Pancreas (tissue), 10 donors: ENCODE measurements at regions not wholly inside any gene's neighbourhood (a gene's known extent, or its start where the extent isn't known, plus 50 kb on each side); places are given as distances from the start of the nearest gene placed in this dataset.
"Not testable (repeated sequence)": the region's sequence is repeated elsewhere in the genome, so short reads cannot be mapped to it uniquely, and the experiment has no call there.

ENCODE experiments used
- ATAC-seq, 4 donors: fragments of 200-7000 bp; cut with Tn5 transposase; one replicate each; pipeline versions ENCODE4 v1.8.0 to v1.9.1; 2020; ENCODE audit warnings: mild to moderate bottlenecking in 4 of 4, moderate library complexity in 4 of 4
- DNase-seq, 6 donors: peaks; one replicate each; pipeline ENCODE4 v3.0.0-alpha.2; 2020
- FAIRE-seq: peaks from 2 replicates; lab custom pipeline; 2012; peaks lifted over from hg19 to GRCh38; lab: Jason Lieb, UNC
- H3K27ac ChIP-seq, 4 donors: fragments of 200-600 bp; sonication (generic); 1 replicate in 3 of 4; 2 replicates in 1 of 4; pipeline versions ENCODE4 v1.5.0 to v1.8.0; 2020
- H3K27me3 ChIP-seq, 4 donors: fragments of 200-600 bp; one replicate each; pipeline ENCODE4 v1.8.0; 2021
- H3K36me3 ChIP-seq, 3 donors: fragments of 200-600 bp; sonication (generic) in 1 of 3; one replicate each; pipeline versions ENCODE4 v1.5.0 to v1.8.0; 2020 to 2021
- H3K4me1 ChIP-seq, 3 donors: fragments of 200-600 bp; one replicate each; pipeline ENCODE4 v1.8.0; 2021
- H3K4me3 ChIP-seq, 4 donors: fragments of 200-600 bp; sonication (generic) in 2 of 4; one replicate each; pipeline versions ENCODE4 v1.5.0 to v1.8.0; 2020 to 2021
- H3K9me3 ChIP-seq, 4 donors: fragments of 200-600 bp; one replicate each; pipeline ENCODE4 v1.8.0; 2021
- WGBS, 2 donors: extraction: QIAGEN DNeasy Blood & Tissue Kit; methylation state at CpG; one replicate each; pipeline ENCODE4 v1.1.7; 2013; 5-methylcytosine and 5-hydroxymethylcytosine counted together
- intact Hi-C, 3 donors: fragments of 100-400 bp; cut with DNase I; formaldehyde crosslinking; loops; one replicate each; pipeline versions ENCODE4 v1.11.1 to v1.14.2; 2022
- TF ChIP-seq, protein P1 (sequence below), 4 donors: fragments of 200-600 bp; sonication (generic) in 3 of 4; IDR thresholded peaks; one replicate each; pipeline versions ENCODE4 v1.5.0 to v1.8.0; 2021; ENCODE audit warnings: antibody characterized with exemption in 4 of 4
- donor health status: healthy with polysubstance abuse.
- donor health status: DM: no; HTN: no; CAD: no; lungs with moderate emphysema.
- donor health status: DM: no; HTN: no; CAD: no.
- donor health status: control.
- donor health status: control.
- donor health status: Bipolar disorder and iron deficiency.
- donor health status: DM: yes; HTN: yes; CAD: no.
- donor health status: DM: no; HTN: no; CAD: no.
- donor health status: DM: no; HTN: no; CAD: no.
- donor health status: DM: yes; HTN: yes; CAD: no.

DNA sequence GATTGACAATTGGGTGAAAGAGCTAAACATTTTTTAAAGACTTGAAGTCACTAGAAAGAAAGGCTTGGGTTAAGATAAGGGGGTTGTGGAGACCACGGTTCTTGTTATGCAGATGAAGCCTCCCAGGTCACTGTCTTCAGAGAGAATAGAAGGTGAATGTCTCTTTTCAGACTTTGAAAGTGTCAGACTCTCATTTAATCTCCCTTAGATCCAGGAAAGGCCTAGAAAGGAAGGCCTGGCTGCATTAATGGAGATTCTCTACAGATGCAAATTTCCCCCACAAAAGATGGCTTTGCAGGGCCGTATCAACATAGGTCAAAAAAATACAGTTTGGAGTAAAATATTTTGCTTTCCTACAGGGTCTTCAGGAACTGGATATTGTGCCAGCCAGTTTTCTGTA is 193.9 kb downstream of the RTP5 start:
- intact Hi-C loops, result no loop called here
- H3K9me3 ChIP-seq, result no peaks in the 10 kb centered on the region
- ATAC-seq (no peak), FAIRE-seq (no peak), DNase-seq (no peak)
- no peaks in the 10 kb centered on the region for H3K36me3 ChIP-seq
- TF ChIP-seq, protein P1, sequence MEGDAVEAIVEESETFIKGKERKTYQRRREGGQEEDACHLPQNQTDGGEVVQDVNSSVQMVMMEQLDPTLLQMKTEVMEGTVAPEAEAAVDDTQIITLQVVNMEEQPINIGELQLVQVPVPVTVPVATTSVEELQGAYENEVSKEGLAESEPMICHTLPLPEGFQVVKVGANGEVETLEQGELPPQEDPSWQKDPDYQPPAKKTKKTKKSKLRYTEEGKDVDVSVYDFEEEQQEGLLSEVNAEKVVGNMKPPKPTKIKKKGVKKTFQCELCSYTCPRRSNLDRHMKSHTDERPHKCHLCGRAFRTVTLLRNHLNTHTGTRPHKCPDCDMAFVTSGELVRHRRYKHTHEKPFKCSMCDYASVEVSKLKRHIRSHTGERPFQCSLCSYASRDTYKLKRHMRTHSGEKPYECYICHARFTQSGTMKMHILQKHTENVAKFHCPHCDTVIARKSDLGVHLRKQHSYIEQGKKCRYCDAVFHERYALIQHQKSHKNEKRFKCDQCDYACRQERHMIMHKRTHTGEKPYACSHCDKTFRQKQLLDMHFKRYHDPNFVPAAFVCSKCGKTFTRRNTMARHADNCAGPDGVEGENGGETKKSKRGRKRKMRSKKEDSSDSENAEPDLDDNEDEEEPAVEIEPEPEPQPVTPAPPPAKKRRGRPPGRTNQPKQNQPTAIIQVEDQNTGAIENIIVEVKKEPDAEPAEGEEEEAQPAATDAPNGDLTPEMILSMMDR (IDR thresholded peaks at IDR 0.05), result no peak
- WGBS, 2 donors, result 73 to 74% methylated on average over 2 of the region's 2 CpGs
- H3K27me3 ChIP-seq, result no peaks in the 10 kb centered on the region
- no peaks in the 10 kb centered on the region for H3K4me1 ChIP-seq
- no peak overlapping the region for H3K4me3 ChIP-seq
- H3K27ac ChIP-seq, result no peak overlapping the region

DNA sequence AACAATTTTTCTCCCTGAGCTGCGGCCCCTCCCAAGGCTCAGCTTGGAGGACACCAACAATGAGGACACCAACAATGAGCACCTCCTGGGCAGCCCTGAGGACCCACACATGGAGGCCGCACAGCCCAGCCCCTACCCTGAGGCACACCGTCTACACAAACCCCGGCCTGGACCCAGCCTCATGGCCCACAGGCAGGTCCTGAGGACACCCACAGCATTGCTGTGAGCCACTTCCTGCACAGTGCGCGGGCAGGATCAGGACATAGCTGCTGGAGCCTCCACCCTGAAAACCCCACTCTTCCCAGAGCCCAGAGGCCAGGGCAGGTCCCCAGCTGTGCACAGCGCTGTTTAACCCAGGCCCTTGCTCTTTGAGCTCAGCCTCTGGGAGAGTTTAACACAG is 194.3 kb downstream of the RTP5 start:
- H3K4me1 ChIP-seq, result no peaks in the 10 kb centered on the region
- FAIRE-seq (no peak), DNase-seq (no peak), ATAC-seq (no peak)
- no peaks in the 10 kb centered on the region for H3K27me3 ChIP-seq
- WGBS, 2 donors, result 93 to 95% methylated on average over 7 of the region's 7 CpGs
- no peak overlapping the region for H3K4me3 ChIP-seq
- H3K27ac ChIP-seq, result no peak overlapping the region
- no peaks in the 10 kb centered on the region for H3K9me3 ChIP-seq
- intact Hi-C loops, result no loop called here
- H3K36me3 ChIP-seq, result no peaks in the 10 kb centered on the region
- TF ChIP-seq, protein P1 (IDR thresholded peaks at IDR 0.05), result no peak

DNA sequence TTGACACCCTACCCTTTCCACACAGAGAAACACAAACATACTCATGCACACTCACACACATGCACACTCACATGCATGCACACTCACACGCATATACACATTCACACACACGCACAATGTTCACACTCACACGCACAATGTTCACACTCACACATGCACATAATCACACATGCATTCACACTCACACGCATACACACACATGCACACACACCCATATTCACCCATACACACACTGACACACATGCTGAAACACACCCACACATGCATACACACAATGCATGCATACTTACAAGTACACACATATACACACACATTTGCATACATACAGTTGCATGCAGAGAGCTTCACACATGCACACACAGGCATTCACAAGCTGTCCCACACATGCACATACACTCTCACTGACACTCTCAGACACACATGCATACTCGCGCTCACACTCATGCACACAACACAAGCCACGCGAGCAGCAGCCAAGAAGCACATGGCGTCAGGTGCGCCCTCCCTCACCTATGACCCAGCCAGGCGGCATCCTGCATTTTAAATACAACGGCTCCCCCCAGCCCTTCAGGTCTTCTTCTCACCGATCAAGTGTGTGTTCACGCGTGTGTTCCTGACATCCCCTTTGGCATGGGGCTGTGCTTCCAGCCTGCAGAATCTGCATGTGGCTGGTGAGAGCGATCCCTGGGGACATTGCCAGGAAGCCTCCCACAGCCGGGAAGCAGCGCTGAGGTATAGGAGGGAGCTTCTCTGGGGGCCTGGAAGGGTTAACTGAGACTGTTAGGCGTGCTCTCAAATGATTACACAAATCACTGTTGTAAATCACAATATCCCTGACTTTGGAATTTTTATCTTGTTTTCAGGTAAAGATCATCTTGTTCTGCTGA is 195.1 kb downstream of the RTP5 start:
- Histone ChIP-seq H3K4me1 (peaks cover 0 to 4% (median 0%) of the 10 kb centered on the region in 3 donors), H3K27me3 (no peaks in the 10 kb centered on the region), H3K27ac (no peak overlapping the region), H3K36me3 (no peaks in the 10 kb centered on the region), H3K4me3 (no peak overlapping the region), H3K9me3 (no peaks in the 10 kb centered on the region)
- no peak for ATAC-seq
- no peak for DNase-seq
- 88 to 90% methylated on average over 19 of the region's 19 CpGs for WGBS, 2 donors
- intact Hi-C loops, result no loop called here
- no peak for FAIRE-seq
- TF ChIP-seq, protein P1 (IDR thresholded peaks at IDR 0.05), result no peak

DNA sequence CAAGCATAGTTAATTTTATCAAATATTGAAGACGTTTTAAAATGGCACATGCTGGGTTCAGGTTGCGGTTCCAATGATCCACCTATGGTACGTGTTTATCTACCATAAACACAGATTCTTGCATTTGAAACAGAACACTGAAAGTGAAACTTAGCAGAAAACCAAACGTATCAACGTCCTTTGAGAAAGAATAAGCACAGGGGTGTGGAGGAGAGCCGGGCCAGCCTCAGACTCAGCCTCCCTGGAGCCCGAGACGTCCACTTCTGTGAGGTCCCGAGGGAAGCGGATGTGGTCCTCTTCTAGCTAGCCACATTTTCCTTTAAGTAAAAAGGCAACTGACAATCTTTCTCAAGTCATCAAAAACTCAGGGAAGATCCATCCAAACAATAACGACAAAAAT is 195.9 kb downstream of the RTP5 start:
- Histone ChIP-seq H3K36me3 (no peaks in the 10 kb centered on the region), H3K27ac (no peak overlapping the region), H3K4me3 (no peak overlapping the region), H3K27me3 (no peaks in the 10 kb centered on the region), H3K9me3 (no peaks in the 10 kb centered on the region), H3K4me1 (peaks cover 0 to 8% (median 0%) of the 10 kb centered on the region in 3 donors)
- 88 to 91% methylated on average over 11 of the region's 11 CpGs for WGBS, 2 donors
- FAIRE-seq (no peak), DNase-seq (no peak), ATAC-seq (no peak)
- intact Hi-C loops, result no loop called here
- TF ChIP-seq, protein P1 (IDR thresholded peaks at IDR 0.05), result no peak

DNA sequence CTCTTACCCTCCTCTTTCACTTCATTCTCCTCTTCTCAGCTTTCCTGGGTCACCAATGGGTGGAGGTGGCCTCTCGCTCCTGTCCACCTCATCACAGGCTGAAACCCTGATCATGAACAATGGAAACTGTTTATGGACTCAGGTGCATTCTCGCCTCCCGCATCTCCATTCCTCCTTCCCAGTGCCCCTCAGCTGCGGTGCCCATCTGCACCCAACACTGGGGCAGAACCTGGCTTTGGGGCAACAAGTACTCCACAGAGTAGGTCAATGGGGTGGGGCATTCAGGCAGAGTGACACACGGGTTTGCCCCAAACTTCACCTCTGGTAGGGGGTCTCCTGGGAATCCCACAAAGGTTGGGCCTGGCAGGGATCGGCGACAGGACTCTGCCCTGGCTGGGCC is 199.5 kb downstream of the RTP5 start:
- DNase-seq, result peak in 1 of 6 donors; percentile 34
- Histone ChIP-seq H3K36me3 (no peaks in the 10 kb centered on the region), H3K4me1 (peaks cover 0 to 12% (median 0%) of the 10 kb centered on the region in 3 donors), H3K27me3 (no peaks in the 10 kb centered on the region), H3K9me3 (no peaks in the 10 kb centered on the region), H3K4me3 (no peak overlapping the region), H3K27ac (peak overlapping the region in 2 of 4 donors; percentile 28 to 48)
- intact Hi-C loops, result no loop called here
- WGBS, 2 donors, result 86 to 89% methylated on average over 7 of the region's 7 CpGs
- no peak for FAIRE-seq
- no peak for ATAC-seq
- TF ChIP-seq, protein P1 (IDR thresholded peaks at IDR 0.05), result no peak

DNA sequence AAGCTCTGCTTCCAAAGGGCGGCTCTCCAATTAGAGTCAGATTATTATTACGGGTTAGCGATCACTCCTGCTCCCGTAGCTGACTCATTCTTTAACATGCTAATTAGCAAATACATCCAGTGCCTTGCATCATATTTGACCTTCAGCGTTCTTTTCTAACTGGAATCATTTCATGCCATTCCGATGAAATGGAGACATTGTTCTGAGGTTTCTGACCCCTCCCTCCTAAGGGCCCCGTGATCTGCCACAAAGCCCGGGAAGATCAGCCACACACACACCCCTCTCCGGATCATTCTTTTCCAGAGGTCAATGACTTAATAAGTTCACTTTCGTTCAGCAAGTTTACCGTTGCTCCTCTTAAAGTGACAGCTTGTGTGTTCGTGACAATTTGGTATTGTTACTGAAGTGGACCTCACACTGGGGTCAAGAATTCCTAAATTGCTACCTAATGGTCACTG is 200.4 kb downstream of the RTP5 start:
- H3K36me3 ChIP-seq, H3K27me3 ChIP-seq, H3K4me3 ChIP-seq, H3K9me3 ChIP-seq, intact Hi-C loops: not testable (repeated sequence)
- WGBS, 2 donors, result 6 to 11% methylated on average over 10 to 12 of the region's 12 CpGs
- peak; percentile 75 for FAIRE-seq
- peak in 3 of 6 donors; percentile 57 to 72 (median 61) for DNase-seq
- ATAC-seq, result peak; percentile 89 to 92 (median 90)
- peaks cover 0 to 16% (median 2%) of the 10 kb centered on the region in 3 donors for H3K4me1 ChIP-seq
- peak overlapping the region in 2 of 4 donors; percentile 48 to 53 for H3K27ac ChIP-seq

DNA sequence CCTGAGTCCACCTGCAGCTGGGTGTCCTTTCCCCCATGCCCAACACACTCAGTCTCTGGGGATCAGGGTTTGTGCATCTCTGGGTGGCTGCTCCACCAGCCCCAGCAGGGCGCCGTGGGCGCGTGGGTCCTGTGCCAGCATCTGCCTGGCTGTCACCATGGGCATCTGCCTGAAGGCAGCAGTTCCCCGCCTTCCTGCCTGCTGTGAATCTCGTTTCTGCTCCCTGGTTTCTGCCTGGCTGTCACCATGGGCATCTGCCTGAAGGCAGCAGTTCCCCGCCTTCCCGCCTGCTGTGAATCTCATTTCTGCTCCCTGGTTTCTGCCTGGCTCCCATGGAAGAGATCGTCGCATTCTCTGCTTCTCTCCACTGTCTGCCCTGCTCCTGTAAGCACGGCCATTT is 201.2 kb downstream of the RTP5 start:
- WGBS, 2 donors, result 90 to 94% methylated on average over 11 of the region's 11 CpGs
- H3K4me3 ChIP-seq, H3K9me3 ChIP-seq, H3K36me3 ChIP-seq, intact Hi-C loops, FAIRE-seq, H3K27me3 ChIP-seq: not testable (repeated sequence)
- Histone ChIP-seq H3K27ac (peak overlapping the region in 2 of 4 donors; percentile 48 to 53), H3K4me1 (peaks cover 0 to 22% (median 8%) of the 10 kb centered on the region in 3 donors)
- peak in 2 of 6 donors; percentile 40 to 61 for DNase-seq
- ATAC-seq, result peak in 2 of 4 donors; percentile 2 to 9
